ENCODE measurements at regions not wholly inside any gene's neighbourhood (a gene's known extent, or its start where the extent isn't known, plus 50 kb on each side); places are given as distances from the start of the nearest gene placed in this dataset.

DNA sequence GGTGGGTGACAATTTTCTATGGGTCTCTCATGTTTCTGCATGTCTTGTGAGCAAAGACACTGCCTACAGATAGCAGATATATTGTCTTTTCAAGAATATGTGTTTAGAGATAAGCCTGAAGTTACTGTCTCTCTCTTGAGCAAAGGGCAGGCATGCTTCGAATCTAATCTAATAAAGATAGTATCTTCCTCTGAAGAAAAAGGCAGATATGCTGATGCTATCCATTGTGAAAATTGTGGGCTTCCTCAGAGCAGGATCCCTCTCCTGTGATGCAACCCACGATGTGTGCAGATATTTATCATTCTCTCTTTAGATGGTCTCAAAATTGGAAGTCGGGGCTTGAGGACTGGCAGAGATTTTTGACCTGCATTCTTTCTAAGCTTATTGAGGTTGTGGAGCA lies 187.0 kb downstream of the DACT1 start:
- Histone ChIP-seq H3K9me3 (ENCODE audit: insufficient read depth in 2 of 2, low read depth in 1 of 2, low read length in 1 of 2) (peaks cover 6 to 9% of the 10 kb centered on the region in 2 experiments), H3K18ac (ENCODE audit: extremely low read depth, low read length) (no peak overlapping the region), H3K27me3 (replicated peaks in 1 of 4; ENCODE audit: control insufficient read depth in 3 of 4, extremely low read depth in 1 of 4, insufficient read depth in 3 of 4, low read length in 3 of 4) (no peaks in the 10 kb centered on the region), H2BK120ac (replicated peaks; ENCODE audit: low read depth, low read length) (no peak overlapping the region), H2AK5ac (ENCODE audit: low read depth, low read length) (no peak overlapping the region), H4K5ac (ENCODE audit: insufficient read length, low read depth, low read length) (no peak overlapping the region), H3K4me3 (ENCODE audit: extremely low read depth in 1 of 4, insufficient read depth in 2 of 4, low read depth in 3 of 4, low read length in 4 of 4) (no peak overlapping the region), H3K9ac (replicated peaks in 1 of 4; ENCODE audit: extremely low read depth in 1 of 4, low read depth in 3 of 4, low read length in 3 of 4) (no peak overlapping the region), H3K4me2 (ENCODE audit: insufficient read depth in 1 of 2, low read depth in 2 of 2, low read length in 2 of 2) (no peak overlapping the region), H2BK5ac (ENCODE audit: low read depth, low read length) (no peak overlapping the region), H3K27ac (ENCODE audit: low read depth, low read length) (no peak overlapping the region), H3K56ac (replicated peaks; ENCODE audit: insufficient read length, low read depth, low read length) (no peak overlapping the region), H4K20me1 (replicated peaks in 1 of 2; ENCODE audit: control insufficient read depth in 1 of 2, insufficient read depth in 2 of 2, low read length in 2 of 2) (no peaks in the 10 kb centered on the region), H3K4ac (replicated peaks; ENCODE audit: insufficient read length, low read depth, low read length) (no peak overlapping the region), H2AFZ (ENCODE audit: low read length) (no peak overlapping the region), H4K91ac (replicated peaks; ENCODE audit: insufficient read length, low read length) (no peak overlapping the region), H4K8ac (ENCODE audit: extremely low read depth, insufficient read depth, low read length) (no peak overlapping the region), H3K23ac (ENCODE audit: insufficient read length) (no peak overlapping the region), H3K79me2 (ENCODE audit: control insufficient read depth in 1 of 2, insufficient read depth in 2 of 2, low read length in 2 of 2) (no peaks in the 10 kb centered on the region), H2BK20ac (ENCODE audit: low read length) (no peak overlapping the region), H3K23me2 (ENCODE audit: low read depth, low read length) (no peaks in the 10 kb centered on the region), H3K14ac (ENCODE audit: insufficient read length) (no peak overlapping the region), H3K4me1 (replicated peaks in 1 of 4; ENCODE audit: control insufficient read depth in 3 of 4, insufficient read depth in 4 of 4, low read length in 3 of 4) (no peaks in the 10 kb centered on the region), H2BK12ac (ENCODE audit: low read depth, low read length) (no peak overlapping the region), H2BK15ac (ENCODE audit: low read length) (no peak overlapping the region), H3K79me1 (ENCODE audit: low read depth, low read length) (no peaks in the 10 kb centered on the region), H3K36me3 (ENCODE audit: control insufficient read depth in 2 of 4, insufficient read depth in 4 of 4, low read length in 3 of 4) (no peaks in the 10 kb centered on the region; a peak in 1 of 8 replicates)
- POLR2A ChIA-PET (ENCODE audit: partially characterized antibody), result no interaction called here
- TF ChIP-seq ZNF274 (IDR thresholded peaks at IDR 0.05; ENCODE audit: borderline replicate concordance, extremely low read depth, low read length) (no peak), TEAD4 (IDR thresholded peaks at IDR 0.05; ENCODE audit: low read depth, low read length) (no peak), CREB1 (IDR thresholded peaks at IDR 0.05) (no peak), HDAC2 (IDR thresholded peaks at IDR 0.05; ENCODE audit: borderline replicate concordance in 1 of 2, low read depth in 2 of 2, low read length in 2 of 2) (no peak), SIRT6 (IDR thresholded peaks at IDR 0.05; ENCODE audit: low read length) (no peak), ASH2L (IDR thresholded peaks at IDR 0.05; ENCODE audit: low read length) (no peak), RFX5 (IDR thresholded peaks at IDR 0.05; ENCODE audit: borderline replicate concordance, low read depth, low read length) (no peak)
- CTCF ChIA-PET (ENCODE audit: partially characterized antibody), result interaction anchor here (0.6 to 4.6 kb wide), 5 partner anchors 8 to 151 kb away, joined by 3 to 18 read pairs (median 6); no protein-coding TSS in a partner anchor
- 92% methylated on average over 3 of the region's 3 CpGs; no CpG with 5 or more reads in 1 of the 2 experiments for WGBS, 2 experiments (ENCODE audit: extremely low coverage in 1 of 2, insufficient coverage in 1 of 2, insufficient read length in 1 of 2, insufficient replicate concordance in 2 of 2, low coverage in 1 of 2, low lambda C conversion rate in 2 of 2, missing lambda C conversion rate in 1 of 2)
- FAIRE-seq (no peak), DNase-seq (ENCODE audit: low read depth in 1 of 2, low spot score in 2 of 2) (no peak)
